ENCODE measurements at regions not wholly inside any gene's neighbourhood (a gene's known extent, or its start where the extent isn't known, plus 50 kb on each side); places are given as distances from the start of the nearest gene placed in this dataset.

DNA sequence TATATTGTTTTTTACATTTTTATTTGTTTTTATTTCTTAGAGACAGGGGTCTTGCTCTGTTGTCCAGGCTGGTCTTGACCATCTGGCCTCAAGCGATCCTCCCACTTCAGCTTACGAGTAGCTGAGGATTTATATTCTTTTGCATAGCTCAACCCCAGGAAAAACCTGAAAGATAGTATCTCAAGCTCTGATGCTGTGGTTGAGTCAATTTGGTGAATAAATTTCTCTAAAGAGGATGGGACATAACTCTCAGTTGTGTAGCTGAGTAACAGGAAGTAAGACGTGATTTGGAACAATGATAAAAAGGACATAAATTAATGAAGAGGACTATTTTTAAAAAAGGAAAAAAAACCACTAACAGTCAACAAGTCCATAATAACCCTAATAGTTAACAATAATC, 79.8 kb upstream of the TNFSF11 start:
- Histone ChIP-seq H3K79me2 (replicated peaks; ENCODE audit: insufficient read depth, low read length) (no peaks in the 10 kb centered on the region), H4K20me1 (ENCODE audit: insufficient read depth) (no peaks in the 10 kb centered on the region), H2AFZ (ENCODE audit: low read depth, low read length) (no peak overlapping the region), H3K9ac (ENCODE audit: low read length) (no peak overlapping the region), H3K9me2 (ENCODE audit: insufficient read depth, low read length) (no peaks in the 10 kb centered on the region), H3K4me2 (ENCODE audit: low read length) (no peak overlapping the region), H3K27me3 (ENCODE audit: insufficient read depth, low read depth, low read length) (no peaks in the 10 kb centered on the region), H3K27ac (ENCODE audit: low read length) (no peak overlapping the region), H3K36me3 (ENCODE audit: insufficient read depth, low read length) (no peaks in the 10 kb centered on the region), H3K9me3 (ENCODE audit: low read length) (no peaks in the 10 kb centered on the region), H3F3A (ENCODE audit: insufficient read depth, low read length, poor library complexity, severe bottlenecking) (no peaks in the 10 kb centered on the region), H3K4me3 (ENCODE audit: low read length) (no peak overlapping the region)
- TF ChIP-seq RAD21 (conservative IDR thresholded peaks at IDR 0.05), result no peak
- TF ChIP-seq MXI1 (conservative IDR thresholded peaks at IDR 0.05; ENCODE audit: poor library complexity, severe bottlenecking), result no peak
- no peak for TF ChIP-seq SMC3 (conservative IDR thresholded peaks at IDR 0.05; ENCODE audit: poor library complexity)
- TF ChIP-seq POLR2AphosphoS5 (IDR thresholded peaks at IDR 0.05), result no peak

DNA sequence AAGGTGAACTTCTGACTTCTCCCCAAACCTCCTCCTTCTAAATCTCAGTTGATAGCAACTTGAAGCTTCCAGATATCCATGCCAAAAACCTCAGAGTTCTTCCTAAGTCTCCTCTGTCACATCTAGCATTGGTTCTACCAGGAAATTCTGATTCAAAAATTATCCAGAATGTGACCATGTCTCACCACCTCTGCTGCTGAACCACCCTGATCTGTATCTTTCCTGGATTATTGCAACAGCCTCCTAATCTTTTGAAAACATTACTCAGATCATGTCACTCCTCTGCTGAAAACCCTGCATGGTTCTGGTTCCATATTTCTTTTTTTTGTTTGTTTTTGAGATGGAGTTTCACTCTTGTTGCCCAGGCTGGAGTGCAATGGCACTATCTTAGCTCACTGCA, 78.7 kb upstream of the TNFSF11 start:
- no peaks in the 10 kb centered on the region for H3K27me3 ChIP-seq (ENCODE audit: insufficient read depth, low read depth, low read length)
- no peak overlapping the region for H2AFZ ChIP-seq (ENCODE audit: low read depth, low read length)

More for the DNA sequence above, 78.7 kb upstream of the TNFSF11 start:
- no peak overlapping the region for H3K4me2 ChIP-seq (ENCODE audit: low read length)
- H3K9ac ChIP-seq (ENCODE audit: low read length), result no peak overlapping the region
- no peak overlapping the region for H3K4me3 ChIP-seq (ENCODE audit: low read length)
- no peaks in the 10 kb centered on the region for H3F3A ChIP-seq (ENCODE audit: insufficient read depth, low read length, poor library complexity, severe bottlenecking)
- H4K20me1 ChIP-seq (ENCODE audit: insufficient read depth), result no peaks in the 10 kb centered on the region
- no peak overlapping the region for H3K27ac ChIP-seq (ENCODE audit: low read length)
- no peaks in the 10 kb centered on the region for H3K36me3 ChIP-seq (ENCODE audit: insufficient read depth, low read length)
- no peaks in the 10 kb centered on the region for H3K9me3 ChIP-seq (ENCODE audit: low read length)
- no peaks in the 10 kb centered on the region for H3K9me2 ChIP-seq (ENCODE audit: insufficient read depth, low read length)
- TF ChIP-seq POLR2AphosphoS5 (IDR thresholded peaks at IDR 0.05), result no peak
- no peak for TF ChIP-seq TAF1 (IDR thresholded peaks at IDR 0.05; ENCODE audit: low read depth)
- TF ChIP-seq MXI1 (conservative IDR thresholded peaks at IDR 0.05; ENCODE audit: poor library complexity, severe bottlenecking), result no peak
- TF ChIP-seq EP300 (conservative IDR thresholded peaks at IDR 0.05; ENCODE audit: poor library complexity, severe bottlenecking), result no peak
- TF ChIP-seq, protein P1, sequence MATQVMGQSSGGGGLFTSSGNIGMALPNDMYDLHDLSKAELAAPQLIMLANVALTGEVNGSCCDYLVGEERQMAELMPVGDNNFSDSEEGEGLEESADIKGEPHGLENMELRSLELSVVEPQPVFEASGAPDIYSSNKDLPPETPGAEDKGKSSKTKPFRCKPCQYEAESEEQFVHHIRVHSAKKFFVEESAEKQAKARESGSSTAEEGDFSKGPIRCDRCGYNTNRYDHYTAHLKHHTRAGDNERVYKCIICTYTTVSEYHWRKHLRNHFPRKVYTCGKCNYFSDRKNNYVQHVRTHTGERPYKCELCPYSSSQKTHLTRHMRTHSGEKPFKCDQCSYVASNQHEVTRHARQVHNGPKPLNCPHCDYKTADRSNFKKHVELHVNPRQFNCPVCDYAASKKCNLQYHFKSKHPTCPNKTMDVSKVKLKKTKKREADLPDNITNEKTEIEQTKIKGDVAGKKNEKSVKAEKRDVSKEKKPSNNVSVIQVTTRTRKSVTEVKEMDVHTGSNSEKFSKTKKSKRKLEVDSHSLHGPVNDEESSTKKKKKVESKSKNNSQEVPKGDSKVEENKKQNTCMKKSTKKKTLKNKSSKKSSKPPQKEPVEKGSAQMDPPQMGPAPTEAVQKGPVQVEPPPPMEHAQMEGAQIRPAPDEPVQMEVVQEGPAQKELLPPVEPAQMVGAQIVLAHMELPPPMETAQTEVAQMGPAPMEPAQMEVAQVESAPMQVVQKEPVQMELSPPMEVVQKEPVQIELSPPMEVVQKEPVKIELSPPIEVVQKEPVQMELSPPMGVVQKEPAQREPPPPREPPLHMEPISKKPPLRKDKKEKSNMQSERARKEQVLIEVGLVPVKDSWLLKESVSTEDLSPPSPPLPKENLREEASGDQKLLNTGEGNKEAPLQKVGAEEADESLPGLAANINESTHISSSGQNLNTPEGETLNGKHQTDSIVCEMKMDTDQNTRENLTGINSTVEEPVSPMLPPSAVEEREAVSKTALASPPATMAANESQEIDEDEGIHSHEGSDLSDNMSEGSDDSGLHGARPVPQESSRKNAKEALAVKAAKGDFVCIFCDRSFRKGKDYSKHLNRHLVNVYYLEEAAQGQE (IDR thresholded peaks at IDR 0.05; ENCODE audit: borderline replicate concordance), result no peak
- TF ChIP-seq SMC3 (conservative IDR thresholded peaks at IDR 0.05; ENCODE audit: poor library complexity), result no peak
- TF ChIP-seq RAD21 (conservative IDR thresholded peaks at IDR 0.05), result no peak
- TF ChIP-seq, protein P2, sequence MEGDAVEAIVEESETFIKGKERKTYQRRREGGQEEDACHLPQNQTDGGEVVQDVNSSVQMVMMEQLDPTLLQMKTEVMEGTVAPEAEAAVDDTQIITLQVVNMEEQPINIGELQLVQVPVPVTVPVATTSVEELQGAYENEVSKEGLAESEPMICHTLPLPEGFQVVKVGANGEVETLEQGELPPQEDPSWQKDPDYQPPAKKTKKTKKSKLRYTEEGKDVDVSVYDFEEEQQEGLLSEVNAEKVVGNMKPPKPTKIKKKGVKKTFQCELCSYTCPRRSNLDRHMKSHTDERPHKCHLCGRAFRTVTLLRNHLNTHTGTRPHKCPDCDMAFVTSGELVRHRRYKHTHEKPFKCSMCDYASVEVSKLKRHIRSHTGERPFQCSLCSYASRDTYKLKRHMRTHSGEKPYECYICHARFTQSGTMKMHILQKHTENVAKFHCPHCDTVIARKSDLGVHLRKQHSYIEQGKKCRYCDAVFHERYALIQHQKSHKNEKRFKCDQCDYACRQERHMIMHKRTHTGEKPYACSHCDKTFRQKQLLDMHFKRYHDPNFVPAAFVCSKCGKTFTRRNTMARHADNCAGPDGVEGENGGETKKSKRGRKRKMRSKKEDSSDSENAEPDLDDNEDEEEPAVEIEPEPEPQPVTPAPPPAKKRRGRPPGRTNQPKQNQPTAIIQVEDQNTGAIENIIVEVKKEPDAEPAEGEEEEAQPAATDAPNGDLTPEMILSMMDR (IDR thresholded peaks at IDR 0.05; ENCODE audit: poor library complexity, severe bottlenecking), result no peak
- TF ChIP-seq EZH2 (IDR thresholded peaks at IDR 0.05; ENCODE audit: borderline replicate concordance, insufficient read depth, low read length, poor library complexity, severe bottlenecking), result no peak
- H3K79me2 ChIP-seq (replicated peaks; ENCODE audit: insufficient read depth, low read length), result no peaks in the 10 kb centered on the region

Data from neural cell (in vitro differentiated cells).